ENCODE measurements at regions not wholly inside any gene's neighbourhood (a gene's known extent, or its start where the extent isn't known, plus 50 kb on each side); places are given as distances from the start of the nearest gene placed in this dataset.

DNA sequence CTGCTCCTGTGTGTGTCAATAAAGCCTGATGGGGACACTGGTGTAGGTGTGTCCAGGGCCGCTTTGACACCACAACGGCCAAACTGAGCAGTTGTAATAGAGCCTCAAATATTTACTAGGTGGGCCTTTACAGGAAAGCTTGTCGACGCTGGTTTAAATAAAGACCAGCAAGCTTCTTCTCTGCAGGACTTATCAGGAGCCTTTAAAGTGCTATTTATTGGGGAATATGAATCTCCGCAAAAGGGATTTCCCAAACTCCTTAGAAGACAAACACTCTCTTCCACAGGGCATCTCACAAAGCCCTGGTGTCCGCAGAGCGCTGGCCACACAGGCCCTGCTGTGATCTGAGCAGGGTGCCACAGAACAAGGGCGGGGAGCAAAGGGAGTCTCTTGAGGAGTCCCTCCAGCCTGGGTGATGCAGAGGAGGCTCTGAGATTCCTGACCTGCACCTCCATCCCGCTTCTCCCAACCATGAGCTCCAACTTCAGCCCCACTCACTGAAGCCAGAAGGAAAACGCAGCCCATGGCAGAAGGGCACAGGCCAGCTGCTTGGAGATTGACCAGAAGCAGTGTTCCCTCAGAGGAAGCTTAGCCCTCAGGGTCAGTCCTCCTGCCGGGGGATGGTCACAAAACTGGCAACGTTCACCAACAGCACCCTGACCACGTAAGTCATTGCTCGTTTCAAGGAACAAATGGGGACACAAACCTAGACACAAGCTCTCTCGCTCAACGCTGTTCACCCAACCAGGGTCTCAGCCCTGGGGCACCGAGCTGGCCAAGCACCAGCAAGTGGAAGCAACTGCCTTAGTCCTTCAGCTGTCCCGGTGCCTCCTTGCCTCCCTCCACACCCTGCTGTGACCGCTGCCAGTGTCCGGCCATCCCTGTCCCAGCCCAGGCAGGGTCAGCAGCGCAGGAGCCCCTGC lies 129.5 kb downstream of the OAT start:
- DNase-seq (peak in 1 of 3 donors; percentile 37), ATAC-seq (no peak)
- WGBS (ENCODE audit: insufficient coverage, low coverage, low lambda C conversion rate, missing lambda C conversion rate): 67% methylated on average over 7 of the region's 21 CpGs
- intact Hi-C loops (cut with DNase I): no loop called here
- no peak for TF ChIP-seq POLR2A (IDR thresholded peaks at IDR 0.05)
- TF ChIP-seq, protein P1, sequence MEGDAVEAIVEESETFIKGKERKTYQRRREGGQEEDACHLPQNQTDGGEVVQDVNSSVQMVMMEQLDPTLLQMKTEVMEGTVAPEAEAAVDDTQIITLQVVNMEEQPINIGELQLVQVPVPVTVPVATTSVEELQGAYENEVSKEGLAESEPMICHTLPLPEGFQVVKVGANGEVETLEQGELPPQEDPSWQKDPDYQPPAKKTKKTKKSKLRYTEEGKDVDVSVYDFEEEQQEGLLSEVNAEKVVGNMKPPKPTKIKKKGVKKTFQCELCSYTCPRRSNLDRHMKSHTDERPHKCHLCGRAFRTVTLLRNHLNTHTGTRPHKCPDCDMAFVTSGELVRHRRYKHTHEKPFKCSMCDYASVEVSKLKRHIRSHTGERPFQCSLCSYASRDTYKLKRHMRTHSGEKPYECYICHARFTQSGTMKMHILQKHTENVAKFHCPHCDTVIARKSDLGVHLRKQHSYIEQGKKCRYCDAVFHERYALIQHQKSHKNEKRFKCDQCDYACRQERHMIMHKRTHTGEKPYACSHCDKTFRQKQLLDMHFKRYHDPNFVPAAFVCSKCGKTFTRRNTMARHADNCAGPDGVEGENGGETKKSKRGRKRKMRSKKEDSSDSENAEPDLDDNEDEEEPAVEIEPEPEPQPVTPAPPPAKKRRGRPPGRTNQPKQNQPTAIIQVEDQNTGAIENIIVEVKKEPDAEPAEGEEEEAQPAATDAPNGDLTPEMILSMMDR (IDR thresholded peaks at IDR 0.05): no peak
- no peaks in the 10 kb centered on the region for H3K36me3 ChIP-seq
- H3K9me3 ChIP-seq: no peaks in the 10 kb centered on the region
- no peak overlapping the region for H3K27ac ChIP-seq
- no peaks in the 10 kb centered on the region for H3K4me1 ChIP-seq
- H3K4me3 ChIP-seq: no peak overlapping the region
- H3K27me3 ChIP-seq: no peaks in the 10 kb centered on the region

DNA sequence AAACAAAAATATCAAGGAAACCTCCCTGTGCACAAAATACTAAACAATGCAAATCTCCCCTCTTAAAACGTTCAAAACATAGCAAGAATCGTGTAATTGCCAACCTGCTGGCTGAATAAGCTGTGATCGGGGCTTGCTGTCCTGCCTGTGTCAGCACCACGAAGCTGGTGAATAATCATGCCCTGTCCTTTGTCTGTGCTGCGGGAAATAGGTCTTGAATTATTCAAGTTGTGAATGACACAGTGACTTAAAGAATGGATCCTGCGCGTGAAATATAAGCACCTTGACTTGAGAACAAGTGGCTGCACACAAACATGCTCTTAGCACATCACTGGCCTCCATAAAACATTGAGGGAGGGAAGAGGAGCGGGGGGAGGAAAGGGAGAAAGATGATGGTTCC lies 130.2 kb downstream of the OAT start:
- H3K36me3 ChIP-seq: no peaks in the 10 kb centered on the region
- intact Hi-C loops (cut with DNase I): no loop called here
- WGBS (ENCODE audit: insufficient coverage, low coverage, low lambda C conversion rate, missing lambda C conversion rate): 79% methylated on average over 8 of the region's 8 CpGs
- no peak for DNase-seq
- TF ChIP-seq, protein P1 (IDR thresholded peaks at IDR 0.05): no peak
- TF ChIP-seq POLR2A (IDR thresholded peaks at IDR 0.05): no peak
- no peaks in the 10 kb centered on the region for H3K9me3 ChIP-seq
- H3K4me3 ChIP-seq: no peak overlapping the region
- H3K4me1 ChIP-seq: no peaks in the 10 kb centered on the region
- no peak overlapping the region for H3K27ac ChIP-seq
- H3K27me3 ChIP-seq: no peaks in the 10 kb centered on the region
- no peak for ATAC-seq

DNA sequence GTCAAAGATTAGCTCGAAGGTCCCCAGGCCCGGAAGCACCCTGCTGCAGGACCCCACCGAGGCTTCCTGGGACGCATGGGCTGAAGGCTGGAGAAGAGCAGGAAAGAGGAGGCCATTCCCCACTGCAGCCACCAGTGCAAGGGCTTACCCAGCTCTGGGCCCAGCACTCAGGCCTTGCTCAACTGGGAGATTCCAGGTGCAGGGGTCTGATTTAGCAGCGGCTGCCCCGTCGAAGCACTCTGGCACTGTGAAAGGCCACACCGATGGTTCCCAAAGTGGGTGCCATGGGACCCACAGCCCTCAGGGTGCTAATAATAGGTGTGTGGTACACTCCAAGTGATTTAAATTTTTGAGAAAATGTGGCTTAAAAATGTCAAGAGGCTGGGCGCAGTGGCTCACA lies 130.9 kb downstream of the OAT start:
- no peaks in the 10 kb centered on the region for H3K27me3 ChIP-seq
- H3K4me1 ChIP-seq: no peaks in the 10 kb centered on the region
- DNase-seq: peak in 1 of 3 donors; percentile 36
- no peaks in the 10 kb centered on the region for H3K9me3 ChIP-seq
- no peaks in the 10 kb centered on the region for H3K36me3 ChIP-seq
- ATAC-seq: no peak
- H3K27ac ChIP-seq: no peak overlapping the region
- intact Hi-C loops (cut with DNase I): no loop called here
- H3K4me3 ChIP-seq: no peak overlapping the region
- no peak for TF ChIP-seq POLR2A (IDR thresholded peaks at IDR 0.05)
- TF ChIP-seq, protein P1 (IDR thresholded peaks at IDR 0.05): no peak
- 70% methylated on average over 8 of the region's 9 CpGs for WGBS (ENCODE audit: insufficient coverage, low coverage, low lambda C conversion rate, missing lambda C conversion rate)

DNA sequence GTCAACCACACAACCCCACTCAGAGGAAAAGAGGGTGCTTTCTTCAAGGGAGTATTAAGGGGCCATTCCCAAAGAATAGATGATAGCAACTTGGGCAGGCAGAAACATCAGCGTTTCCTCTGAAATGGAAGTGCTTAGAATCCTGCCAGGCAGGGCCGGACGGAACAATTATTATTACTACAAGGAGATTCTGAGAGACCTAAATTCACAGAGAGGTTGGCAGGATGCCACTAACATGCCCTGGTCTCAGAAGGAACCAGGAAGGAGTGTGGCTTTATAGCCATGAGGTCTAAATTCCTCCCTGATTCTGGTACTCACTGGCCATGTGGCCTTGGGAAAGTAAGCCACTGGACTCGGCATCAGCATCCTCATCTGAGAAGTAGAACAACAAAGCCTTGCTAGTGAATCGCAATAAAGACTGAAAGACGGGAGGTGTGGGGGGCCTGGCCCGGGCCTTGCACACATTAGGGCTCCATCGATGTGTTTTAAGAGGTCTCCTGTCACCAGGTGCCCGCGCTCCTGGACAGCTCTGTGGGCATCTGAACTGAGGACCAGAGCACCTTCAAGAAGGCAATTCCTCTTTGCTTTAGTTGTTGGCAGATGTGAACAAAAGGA lies 131.5 kb downstream of the OAT start:
- Histone ChIP-seq H3K4me3 (no peak overlapping the region), H3K27me3 (no peaks in the 10 kb centered on the region), H3K36me3 (no peaks in the 10 kb centered on the region), H3K9me3 (no peaks in the 10 kb centered on the region), H3K27ac (no peak overlapping the region), H3K4me1 (no peaks in the 10 kb centered on the region)
- TF ChIP-seq, protein P1 (IDR thresholded peaks at IDR 0.05): no peak
- TF ChIP-seq POLR2A (IDR thresholded peaks at IDR 0.05): no peak
- ATAC-seq (no peak), DNase-seq (peak in 1 of 3 donors; percentile 38)
- WGBS (ENCODE audit: insufficient coverage, low coverage, low lambda C conversion rate, missing lambda C conversion rate): 83% methylated on average over 10 of the region's 10 CpGs
- intact Hi-C loops (cut with DNase I): no loop called here
